Activated CD4-positive, alpha-beta T cell treated with anti-CD3 and anti-CD28 coated beads, Interleukin-2, Interleukin-4, amounts not matched to agents 100 ng/mL and 50 ng/mL, durations not matched to agents 16 hours and 8 hours (primary cell): ENCODE measurements at regions not wholly inside any gene's neighbourhood (a gene's known extent, or its start where the extent isn't known, plus 50 kb on each side); places are given as distances from the start of the nearest gene placed in this dataset.

Experiments used
- DNase-seq: peaks from one replicate; pipeline ENCODE4 v3.0.0-alpha.2; 2020; ENCODE audit warnings: low spot score

GRCh38 chr5:174288439-174288838 lies 242.9 kb downstream of the NSG2 start:
- DNase-seq, result no peak

DNA sequence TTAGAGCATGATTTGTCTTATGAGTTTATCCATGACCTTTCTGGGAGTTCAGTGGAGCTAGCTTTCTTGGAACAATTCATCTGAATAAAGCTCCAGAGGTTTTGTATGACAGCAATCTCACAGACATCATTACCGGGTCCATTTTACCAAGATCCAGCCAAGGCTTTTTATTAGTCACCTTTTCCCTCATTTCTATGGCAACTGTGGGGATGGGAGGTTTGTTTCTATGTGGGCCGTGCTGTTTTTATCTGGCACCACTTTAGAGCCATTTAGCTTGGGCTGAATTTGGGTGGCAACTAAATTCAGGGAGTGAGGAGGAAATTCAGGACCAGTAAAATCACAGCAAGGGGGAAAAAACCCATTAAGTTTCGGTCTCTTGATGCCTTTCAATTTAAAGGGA lies 245.7 kb downstream of the NSG2 start:
- no peak for DNase-seq

DNA sequence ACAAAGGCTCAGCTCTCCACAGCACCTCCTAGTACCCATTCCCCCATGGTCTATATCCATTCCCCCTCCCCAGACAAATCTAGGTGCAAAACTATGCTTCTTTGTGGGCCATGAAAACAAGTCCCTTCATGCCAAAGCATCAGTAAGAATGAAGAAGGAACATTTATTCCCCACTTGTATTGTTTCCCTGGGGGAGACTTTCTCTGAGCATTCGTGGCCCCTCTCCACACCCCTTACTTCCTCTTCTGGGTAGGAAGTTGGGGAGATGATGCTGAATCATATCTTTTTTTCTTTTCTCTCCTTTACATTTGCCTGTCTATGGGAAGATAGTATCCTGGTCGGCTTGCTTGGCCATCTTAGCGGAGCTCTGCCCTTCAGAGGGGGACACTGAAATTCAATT lies 246.8 kb downstream of the NSG2 start:
- no peak for DNase-seq

DNA sequence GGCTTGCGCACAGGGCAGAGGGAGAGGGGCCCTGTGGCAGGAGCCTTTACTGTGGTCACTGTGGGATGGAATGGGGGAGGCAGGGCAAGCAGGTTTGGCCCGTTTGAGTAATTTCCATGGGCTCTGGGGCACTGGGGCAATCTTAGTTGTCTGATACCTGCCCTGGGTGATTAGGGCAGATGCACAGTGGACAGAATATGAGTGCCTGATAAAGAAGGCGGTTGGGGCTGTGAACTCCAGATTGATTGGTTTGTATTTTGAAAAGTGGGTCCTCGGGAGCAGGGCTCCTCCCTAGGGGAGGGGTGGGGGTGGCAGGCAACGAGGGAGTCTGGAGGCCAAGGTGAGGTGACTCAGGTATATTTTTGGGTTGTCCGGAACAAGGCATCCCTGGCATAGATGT lies 247.5 kb downstream of the NSG2 start:
- no peak for DNase-seq

GRCh38 chr5:174293481-174293880 lies 248.0 kb downstream of the NSG2 start:
- no peak for DNase-seq

- DNase-seq, result no peak
Measured at GRCh38 chr5:174294891-174295620, 249.6 kb downstream of the NSG2 start.

DNA sequence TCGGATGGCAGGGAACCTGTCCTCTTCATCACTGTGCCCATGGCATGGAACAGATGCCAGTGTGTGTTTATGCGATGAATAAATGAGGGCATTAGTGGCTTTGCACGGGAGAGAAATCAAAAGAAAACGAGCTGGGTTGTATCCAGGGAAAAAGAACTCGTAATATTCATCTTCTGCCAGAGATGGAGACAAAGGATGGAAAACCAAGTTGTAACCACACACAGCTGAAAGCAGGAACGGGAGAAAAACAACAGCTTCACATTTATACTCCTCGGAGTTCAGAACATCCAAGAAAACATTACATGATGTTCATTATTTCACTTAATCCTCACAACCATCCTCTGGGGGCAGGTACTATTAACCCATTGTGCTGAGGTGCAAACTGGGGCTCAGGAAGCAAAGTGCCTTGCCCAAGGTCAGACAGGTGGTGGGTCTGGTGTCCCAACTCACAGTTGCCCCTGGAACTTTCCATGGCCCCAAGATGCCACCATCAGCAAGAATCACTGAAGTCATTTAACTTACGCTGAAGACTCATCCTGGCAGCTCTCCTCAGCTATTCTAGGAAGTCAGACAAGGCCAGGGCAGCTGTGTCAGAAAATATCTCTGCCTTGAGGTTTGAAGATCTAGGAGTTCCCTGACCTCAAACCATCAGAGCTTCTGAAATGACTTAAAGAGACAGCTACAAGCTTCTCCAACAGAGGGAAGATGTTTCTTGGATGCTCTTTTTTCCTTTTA lies 250.4 kb downstream of the NSG2 start:
- no peak for DNase-seq

DNA sequence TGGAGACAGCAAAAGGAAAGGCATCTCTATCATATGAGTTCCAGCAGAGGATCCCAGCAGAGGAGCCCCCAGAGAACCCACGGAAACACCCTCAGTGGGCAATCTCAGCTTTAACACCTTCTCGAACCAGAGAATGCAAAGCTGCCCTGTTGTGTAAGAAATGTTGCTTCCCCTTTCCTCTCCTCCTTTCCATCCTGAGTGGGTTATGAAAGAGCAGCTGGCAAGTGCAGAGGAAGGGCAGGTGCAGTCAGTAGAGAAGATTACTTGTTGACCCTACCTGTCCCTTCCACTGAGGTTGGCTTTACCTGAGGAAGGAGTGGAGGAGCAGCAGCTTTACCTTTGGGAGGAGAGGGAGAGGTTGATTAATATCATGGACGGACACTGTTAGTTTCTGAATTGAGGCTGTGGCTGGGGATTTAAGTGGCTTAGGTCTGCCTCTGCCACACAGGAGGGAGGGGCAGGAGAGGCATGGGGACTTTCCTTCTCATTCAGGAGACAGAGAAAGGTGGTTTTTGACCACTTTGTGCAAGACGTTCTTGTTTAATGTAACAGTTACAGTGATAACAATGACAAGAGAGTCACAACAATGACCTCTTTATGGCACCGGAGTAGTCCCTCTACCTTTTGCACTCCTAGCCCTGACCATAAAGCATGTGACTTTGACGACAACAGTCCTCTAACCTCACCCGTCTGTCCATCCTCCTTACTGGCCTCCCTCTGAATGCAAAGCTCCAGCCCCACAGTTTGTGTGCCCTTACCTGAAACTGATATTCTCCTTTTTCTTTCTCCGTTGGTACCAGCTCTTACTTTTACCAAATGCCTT lies 254.8 kb downstream of the NSG2 start:
- no peak for DNase-seq

DNA sequence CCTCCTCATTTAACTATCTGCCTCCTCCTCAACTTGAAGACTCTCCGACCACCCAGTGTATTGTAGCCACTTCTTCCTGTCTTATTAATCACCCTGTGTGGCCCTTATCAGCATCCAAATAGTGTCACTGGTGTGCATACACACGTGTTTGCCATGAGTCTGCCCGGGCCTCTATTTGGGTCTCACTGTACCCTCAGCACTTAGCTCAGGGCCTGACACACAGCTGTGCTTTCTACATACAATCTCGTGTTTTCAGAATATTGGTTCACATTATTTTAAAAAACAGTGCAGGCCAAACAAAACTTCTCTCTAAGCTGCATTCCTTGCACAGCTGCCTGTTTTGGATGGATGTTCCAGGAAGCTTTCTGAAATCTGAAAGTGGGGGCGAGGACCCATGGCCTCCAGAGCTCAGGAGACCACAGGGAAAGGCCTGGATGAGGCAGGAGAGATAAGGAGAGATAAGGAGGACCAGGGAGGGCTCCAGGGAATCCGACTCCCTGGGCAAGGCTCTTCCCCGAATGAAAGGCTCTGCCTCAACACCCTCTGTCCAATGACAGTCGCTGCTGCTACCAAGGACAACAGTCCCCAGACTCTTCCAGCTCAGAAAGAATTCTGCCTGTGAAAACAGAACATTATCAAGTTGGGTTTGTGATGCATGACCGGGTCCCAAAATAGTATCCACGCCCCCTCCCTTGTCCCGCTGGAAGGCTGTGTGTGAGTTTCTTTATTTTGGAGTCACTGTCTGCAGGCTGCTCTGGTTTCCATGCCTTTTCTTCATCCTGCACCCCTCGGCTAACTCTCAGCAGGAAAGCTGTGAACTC lies 255.6 kb downstream of the NSG2 start:
- no peak for DNase-seq

DNA sequence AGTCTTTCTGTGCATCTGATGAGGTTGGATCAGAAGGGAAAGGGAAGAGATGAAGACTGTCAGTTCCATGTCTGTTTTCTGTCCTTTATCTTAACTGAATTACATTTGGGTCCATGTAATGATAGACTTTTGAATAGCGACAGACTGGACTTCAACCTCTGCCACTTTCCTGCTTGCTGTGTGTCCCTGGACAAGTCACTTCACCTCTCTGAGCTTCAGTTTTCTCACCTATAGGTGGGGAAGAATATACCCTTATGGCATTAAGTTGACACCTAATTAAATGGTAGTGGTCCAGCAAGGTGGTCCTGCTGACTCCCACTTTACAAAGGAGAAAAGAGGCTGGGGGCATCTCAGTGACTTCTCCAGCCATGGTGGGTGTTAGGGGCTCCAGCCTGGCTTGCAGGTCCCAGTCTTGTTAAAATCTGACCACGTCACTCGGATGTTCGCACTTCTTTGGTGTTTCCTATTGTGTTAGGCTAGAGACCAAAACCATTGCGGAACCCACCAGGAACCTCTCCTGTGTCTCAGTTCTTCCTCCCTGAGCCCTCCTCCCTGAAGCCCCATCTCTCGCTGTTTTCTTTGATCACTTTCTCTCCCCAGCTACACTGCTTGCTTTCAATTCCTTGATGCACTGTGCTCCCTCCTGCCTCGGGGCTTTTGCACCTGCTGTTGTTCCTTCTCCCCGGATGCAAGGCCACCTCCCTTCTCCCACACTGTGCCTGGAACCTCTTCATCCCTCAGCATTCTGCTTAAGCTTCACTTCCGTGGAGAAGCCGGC lies 256.5 kb downstream of the NSG2 start:
- DNase-seq, result no peak

DNA sequence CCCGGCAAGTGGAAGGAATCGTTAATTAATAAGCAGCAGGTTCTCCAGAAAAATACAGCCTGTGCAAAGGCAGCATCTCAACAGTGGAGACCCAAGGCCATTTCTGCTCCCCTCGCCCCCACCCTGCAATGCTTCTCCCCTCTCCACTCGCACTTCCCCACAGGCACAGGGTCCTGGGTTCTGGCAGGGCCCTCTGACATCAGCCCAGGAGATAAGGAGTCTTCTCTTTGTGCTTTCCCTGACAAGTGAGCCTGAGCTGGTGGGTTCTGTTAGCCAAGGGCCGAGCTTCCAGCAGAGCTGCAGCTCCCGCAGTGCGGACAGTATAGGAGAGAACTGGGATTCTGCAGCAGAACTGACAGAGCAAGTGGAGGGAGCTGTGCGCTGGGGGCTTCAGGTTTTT lies 257.5 kb downstream of the NSG2 start:
- no peak for DNase-seq

- DNase-seq, result no peak
Measured at GRCh38 chr5:174303437-174304045, 258.0 kb downstream of the NSG2 start.

GRCh38 chr5:174305241-174305681 lies 259.8 kb downstream of the NSG2 start:
- no peak for DNase-seq

DNA sequence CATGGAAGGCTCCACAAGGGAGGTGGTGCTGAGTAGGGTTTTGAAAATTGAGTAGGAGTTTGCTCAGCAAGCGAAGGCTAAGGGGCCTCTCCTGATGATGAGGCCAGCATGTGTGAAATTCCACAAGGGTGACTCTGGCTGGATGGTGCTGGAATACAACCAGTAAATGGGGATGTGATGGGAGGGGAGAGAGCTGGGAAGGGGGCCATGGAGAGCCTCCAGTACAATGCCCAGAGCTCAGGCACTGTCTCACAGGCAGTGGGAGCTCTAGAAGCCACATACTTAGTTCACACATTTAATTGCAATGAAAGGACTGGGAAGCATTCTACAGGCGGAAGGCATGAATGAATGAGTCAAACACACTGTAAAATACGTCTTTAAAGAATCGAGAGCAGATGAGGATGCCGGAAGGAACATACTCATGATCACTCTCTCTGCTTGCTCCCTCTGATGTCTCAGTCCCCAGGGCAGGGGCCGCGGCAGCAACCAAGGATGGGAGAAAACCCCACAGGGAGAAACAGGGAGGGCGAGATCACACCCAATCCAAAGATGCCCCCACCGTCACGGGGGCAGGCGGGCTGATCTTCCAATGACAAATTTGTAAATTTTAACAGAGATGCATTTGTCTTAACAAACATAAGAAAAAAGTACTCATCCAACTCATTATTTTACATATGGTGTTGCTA lies 261.0 kb downstream of the NSG2 start:
- DNase-seq, result no peak

- DNase-seq, result no peak
Measured at GRCh38 chr5:174307031-174307408, 261.5 kb downstream of the NSG2 start.

DNA sequence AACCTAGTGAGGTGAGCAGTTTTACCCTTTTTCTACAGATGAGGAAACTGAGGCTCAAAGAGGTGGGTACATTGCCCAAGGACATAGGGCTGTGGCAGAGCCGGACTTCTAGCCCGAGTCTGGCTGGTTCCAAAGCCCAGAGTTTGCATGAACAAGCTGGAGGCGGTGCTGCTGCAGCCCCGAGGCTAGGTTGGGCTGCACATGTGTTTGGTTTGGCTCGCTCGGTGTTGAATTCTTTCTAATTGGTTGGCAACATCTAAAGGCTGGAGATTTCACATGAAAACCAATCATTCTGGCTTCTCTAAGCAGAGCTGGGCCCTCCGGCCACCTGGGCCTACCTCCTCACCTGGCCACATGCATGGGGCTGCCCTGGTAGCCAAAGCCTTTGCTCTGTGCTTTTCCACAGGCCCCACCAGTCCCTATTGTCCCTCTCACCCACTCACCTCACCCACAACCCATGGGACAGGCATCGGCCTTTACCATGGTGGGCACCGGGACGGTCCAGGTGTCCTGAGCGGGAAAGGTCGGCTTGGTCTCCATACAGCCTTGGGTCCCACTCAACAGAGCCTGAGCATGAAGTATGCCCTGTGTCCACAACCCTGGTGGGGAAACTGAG lies 262.3 kb downstream of the NSG2 start:
- no peak for DNase-seq

DNA sequence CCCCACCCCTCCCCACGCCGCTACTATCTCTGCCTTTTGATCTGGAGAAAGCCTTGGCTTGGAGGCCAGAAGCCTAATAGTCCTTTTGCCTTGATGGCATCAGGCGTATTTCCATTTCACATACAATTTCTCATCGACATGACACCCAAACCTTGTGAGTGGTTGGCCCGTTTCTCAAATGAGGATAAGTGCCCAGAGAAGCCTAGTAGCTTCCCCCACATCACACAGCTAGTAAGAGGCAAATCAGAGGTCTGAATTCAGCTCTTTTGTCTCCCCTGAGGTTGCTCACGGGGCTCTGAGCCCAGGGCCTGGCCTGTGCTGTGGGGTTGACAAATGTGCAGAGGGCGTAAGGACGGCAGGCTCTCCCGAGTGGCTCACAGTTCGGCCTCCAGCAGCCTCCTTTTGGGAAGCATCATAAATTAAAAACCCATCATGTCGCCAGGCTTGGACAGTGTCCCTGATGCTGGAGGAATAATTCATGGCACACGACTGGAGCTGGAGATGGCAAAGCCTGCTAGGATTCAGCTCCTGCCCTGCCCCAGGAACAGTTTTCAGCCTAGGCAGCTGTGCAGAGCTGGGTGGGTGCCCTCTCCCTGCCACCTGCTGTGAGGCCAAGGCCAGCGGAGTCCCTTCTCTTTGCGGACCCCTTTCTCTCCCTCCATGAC lies 263.8 kb downstream of the NSG2 start:
- no peak for DNase-seq

DNA sequence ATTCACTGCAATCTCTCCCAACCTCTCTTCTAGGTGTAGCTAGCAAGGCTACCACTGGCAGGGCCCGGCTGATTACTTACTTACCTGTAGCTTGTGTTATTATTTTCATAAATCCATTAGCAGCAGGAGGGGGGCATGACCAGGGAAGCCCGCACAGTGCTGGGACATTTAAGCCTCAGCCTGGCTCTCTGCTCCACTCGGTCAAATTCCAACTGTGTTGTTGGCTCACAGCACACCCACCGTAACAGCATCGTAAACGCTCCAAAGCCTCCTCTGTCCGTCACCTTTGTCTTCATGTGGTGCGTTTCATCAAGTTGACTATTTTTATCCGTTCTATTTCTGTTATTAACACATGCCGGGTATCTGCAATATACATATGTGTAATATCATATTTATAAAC lies 264.7 kb downstream of the NSG2 start:
- no peak for DNase-seq

DNA sequence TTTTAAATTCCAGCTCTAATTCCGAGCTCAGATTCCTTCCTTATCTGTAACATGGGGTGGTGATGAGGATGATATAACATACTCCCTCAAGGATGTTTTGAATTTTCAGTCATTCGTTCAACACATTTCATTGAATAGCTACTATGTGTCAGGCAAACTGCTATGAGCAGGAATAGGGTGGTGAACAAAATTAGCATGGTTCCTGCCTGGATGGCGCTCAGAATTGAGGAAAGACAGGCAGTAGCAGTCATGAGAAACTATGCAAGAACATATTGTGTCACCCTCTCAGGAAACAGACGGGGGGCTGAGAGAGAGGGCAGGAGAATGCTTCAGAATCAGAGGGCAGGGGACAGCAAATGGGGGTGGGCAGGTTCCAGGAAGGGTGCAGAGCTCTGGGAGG lies 265.2 kb downstream of the NSG2 start:
- DNase-seq, result no peak
